DND-41 (cell line): ENCODE measurements at regions not wholly inside any gene's neighbourhood (a gene's known extent, or its start where the extent isn't known, plus 50 kb on each side); places are given as distances from the start of the nearest gene placed in this dataset.

ENCODE experiments used
- ATAC-seq: fragments of 200-7000 bp; cut with Tn5 transposase; 3 replicates; pipeline ENCODE4 v1.9.1; 2021; ENCODE audit warnings: low read depth; ENCODE audit not compliant: insufficient read depth
- DNase-seq: peaks from one replicate; pipeline ENCODE4 v3.0.0-alpha.2; 2020
- H2AFZ ChIP-seq: 2 replicates; pipeline ENCODE4 v1.6.0; 2012; ENCODE audit warnings: low read depth, low read length
- H3K27ac ChIP-seq: 2 replicates; pipeline ENCODE4 v1.5.1; 2012; ENCODE audit warnings: low read length, inconsistent platforms
- H3K27me3 ChIP-seq: fragments of 200-600 bp; sonication (generic); 2 replicates; pipeline ENCODE4 v1.6.0; 2012; ENCODE audit warnings: low read length, mild to moderate bottlenecking, inconsistent platforms; ENCODE audit not compliant: insufficient read depth, poor library complexity
- H3K36me3 ChIP-seq: 2 replicates; pipeline ENCODE4 v1.5.1; 2012; ENCODE audit warnings: low read length, inconsistent platforms; ENCODE audit not compliant: insufficient read depth
- H3K4me1 ChIP-seq: 2 replicates; pipeline ENCODE4 v1.5.1; 2012; ENCODE audit warnings: mild to moderate bottlenecking, low read length; ENCODE audit not compliant: insufficient read depth
- H3K4me2 ChIP-seq: 2 replicates; pipeline ENCODE4 v1.6.0; 2012; ENCODE audit warnings: mild to moderate bottlenecking, moderate library complexity, low read length, inconsistent platforms; ENCODE audit not compliant: insufficient read depth
- H3K4me3 ChIP-seq, 2 experiments: fragments of 200-600 bp in 1 of 2; shearing (Covaris generic) in 1 of 2; 2 replicates each; pipeline ENCODE4 v1.5.1; 2012 to 2016; ENCODE audit warnings: inconsistent platforms in 2 of 2, low read length in 2 of 2, mild to moderate bottlenecking in 2 of 2, low read depth in 1 of 2, moderate library complexity in 1 of 2
- H3K79me2 ChIP-seq: 2 replicates; pipeline ENCODE4 v1.6.0; 2012; ENCODE audit warnings: low read length, inconsistent platforms; ENCODE audit not compliant: insufficient read depth
- H3K9ac ChIP-seq: 2 replicates; pipeline ENCODE4 v1.6.0; 2012; ENCODE audit warnings: low read depth, mild to moderate bottlenecking, inconsistent platforms, low read length, moderate library complexity
- H3K9me3 ChIP-seq: 2 replicates; pipeline ENCODE4 v1.5.1; 2012; ENCODE audit warnings: low read length, moderate library complexity, mild to moderate bottlenecking, inconsistent platforms; ENCODE audit not compliant: insufficient read depth, severe bottlenecking
- H4K20me1 ChIP-seq: 2 replicates; pipeline ENCODE4 v1.6.0; 2012; ENCODE audit warnings: low read length; ENCODE audit not compliant: insufficient read depth
- CTCF ChIP-seq: IDR thresholded peaks from 2 replicates; pipeline ENCODE4 v1.5.1; 2012; ENCODE audit warnings: borderline replicate concordance, low read length, moderate library complexity, mild to moderate bottlenecking; ENCODE audit not compliant: poor library complexity, severe bottlenecking; ENCODE audit errors: extremely low read depth
- EZH2 ChIP-seq: IDR thresholded peaks from 3 replicates; pipeline ENCODE4 v1.6.1; 2012; ENCODE audit warnings: borderline replicate concordance, low read depth, mild to moderate bottlenecking, moderate library complexity, low read length, inconsistent platforms; ENCODE audit not compliant: severe bottlenecking

GRCh38 chr1:81443288-81443687 is 357.4 kb upstream of the ADGRL2 start:
- Histone ChIP-seq H3K79me2 (no peaks in the 10 kb centered on the region), H3K9me3 (peaks cover 6% of the 10 kb centered on the region), H3K4me2 (no peak overlapping the region), H3K9ac (no peak overlapping the region), H4K20me1 (no peaks in the 10 kb centered on the region), H3K27ac (no peak overlapping the region), H3K36me3 (no peaks in the 10 kb centered on the region), H3K27me3 (no peaks in the 10 kb centered on the region), H2AFZ (no peak overlapping the region), H3K4me3 (no peak overlapping the region), H3K4me1 (no peaks in the 10 kb centered on the region)
- ATAC-seq (no peak), DNase-seq (no peak)
- no peak for TF ChIP-seq CTCF
- no peak for TF ChIP-seq EZH2

GRCh38 chr1:81439046-81439823 is 361.5 kb upstream of the ADGRL2 start:
- no peak for TF ChIP-seq EZH2
- TF ChIP-seq CTCF = no peak
- Histone ChIP-seq H4K20me1 (no peaks in the 10 kb centered on the region), H3K4me1 (no peaks in the 10 kb centered on the region), H3K4me3 (no peak overlapping the region), H3K27me3 (no peaks in the 10 kb centered on the region), H3K79me2 (no peaks in the 10 kb centered on the region), H3K9me3 (peaks cover 6% of the 10 kb centered on the region), H2AFZ (no peak overlapping the region), H3K36me3 (no peaks in the 10 kb centered on the region), H3K9ac (no peak overlapping the region), H3K27ac (no peak overlapping the region), H3K4me2 (no peak overlapping the region)
- ATAC-seq (no peak), DNase-seq (no peak)

GRCh38 chr1:81437649-81438048 is 363.1 kb upstream of the ADGRL2 start:
- no peak for ATAC-seq
- H2AFZ ChIP-seq = no peak overlapping the region

More at GRCh38 chr1:81437649-81438048, 363.1 kb upstream of the ADGRL2 start:
- H3K79me2 ChIP-seq = no peaks in the 10 kb centered on the region
- H3K4me3 ChIP-seq = no peak overlapping the region
- no peak overlapping the region for H3K4me2 ChIP-seq
- DNase-seq = no peak
- no peaks in the 10 kb centered on the region for H3K4me1 ChIP-seq
- H3K9me3 ChIP-seq = peaks cover 6% of the 10 kb centered on the region
- TF ChIP-seq CTCF (no peak), EZH2 (no peak)
- no peaks in the 10 kb centered on the region for H4K20me1 ChIP-seq
- H3K9ac ChIP-seq = no peak overlapping the region
- no peaks in the 10 kb centered on the region for H3K27me3 ChIP-seq
- no peaks in the 10 kb centered on the region for H3K36me3 ChIP-seq
- no peak overlapping the region for H3K27ac ChIP-seq
